K562 (cell line): ENCODE measurements at regions not wholly inside any gene's neighbourhood (a gene's known extent, or its start where the extent isn't known, plus 50 kb on each side); places are given as distances from the start of the nearest gene placed in this dataset.

ENCODE experiments used
- ARHGAP35 ChIP-seq: fragments of 450-650 bp; IDR thresholded peaks from 2 replicates; pipeline ENCODE4 v1.6.1; 2018; ENCODE audit not compliant: partially characterized antibody
- BCOR ChIP-seq: fragments of 450-650 bp; IDR thresholded peaks from 2 replicates; pipeline ENCODE4 v1.6.1; 2016
- E2F4 ChIP-seq: sonication (generic); formaldehyde crosslinking; IDR thresholded peaks from 2 replicates; pipeline ENCODE4 v1.8.0; 2022; ENCODE audit warnings: mild to moderate bottlenecking, low read depth, missing genetic modification reagents
- ELK3 ChIP-seq: fragments of 450-650 bp; formaldehyde crosslinking; IDR thresholded peaks from 2 replicates; pipeline ENCODE4 v1.4.0; 2020; ENCODE audit warnings: mild to moderate bottlenecking
- ETV1 ChIP-seq: fragments of 450-650 bp; conservative IDR thresholded peaks from 2 replicates; pipeline ENCODE4 v1.6.1; 2016; ENCODE audit warnings: missing genetic modification characterization, control low read depth, low read depth, missing compliant biosample characterization
- FIP1L1 ChIP-seq: fragments of 200-400 bp; formaldehyde crosslinking; IDR thresholded peaks from 2 replicates; pipeline ENCODE4 v1.6.1; 2018; ENCODE audit warnings: mild to moderate bottlenecking, low read depth, low read length; ENCODE audit not compliant: poor library complexity, severe bottlenecking
- FOXA1 ChIP-seq: fragments of 450-650 bp; IDR thresholded peaks from 2 replicates; pipeline ENCODE4 v1.6.1; 2016; ENCODE audit warnings: mild to moderate bottlenecking, borderline replicate concordance
- HNRNPK ChIP-seq: fragments of 200-400 bp; formaldehyde crosslinking; IDR thresholded peaks from one replicate; pipeline ENCODE4 v1.6.1; 2018; ENCODE audit warnings: mild to moderate bottlenecking, low read depth, low read length; ENCODE audit not compliant: poor library complexity, severe bottlenecking
- KLF10 ChIP-seq: fragments of 250-450 bp; sonication (Bioruptor Pico); IDR thresholded peaks from 2 replicates; pipeline ENCODE4 v1.6.1; 2021; ENCODE audit warnings: matching md5 sums
- MAFF ChIP-seq: IDR thresholded peaks from 2 replicates; pipeline ENCODE4 v1.6.1; 2012; ENCODE audit warnings: low read length, improper control_type of control experiment
- MEF2A ChIP-seq: IDR thresholded peaks from 2 replicates; pipeline ENCODE4 v1.6.1; 2011; ENCODE audit warnings: low read depth, mild to moderate bottlenecking, low read length, moderate library complexity; ENCODE audit not compliant: control insufficient read depth
- MIER1 ChIP-seq: fragments of 450-650 bp; IDR thresholded peaks from 2 replicates; pipeline ENCODE4 v1.6.1; 2016; ENCODE audit warnings: antibody characterized with exemption, mild to moderate bottlenecking, low read depth
- NKRF ChIP-seq: fragments of 450-650 bp; IDR thresholded peaks from 2 replicates; pipeline ENCODE4 v1.6.1; 2016; ENCODE audit warnings: borderline replicate concordance
- TCF7 ChIP-seq: sonication (generic); IDR thresholded peaks from 2 replicates; pipeline ENCODE4 v1.6.1; 2016; ENCODE audit warnings: antibody characterized with exemption, borderline replicate concordance
- U2AF1 ChIP-seq: fragments of 200-400 bp; formaldehyde crosslinking; optimal IDR thresholded peaks from 2 replicates; pipeline ENCODE3; 2017; ENCODE audit warnings: mild to moderate bottlenecking, low read depth, low read length, moderate library complexity
- WHSC1 ChIP-seq: IDR thresholded peaks from one replicate; pipeline ENCODE4 v1.6.1; 2012; ENCODE audit warnings: low read length, control low read depth, inconsistent platforms
- ZNF445 ChIP-seq: fragments of 250-450 bp; sonication (Bioruptor Pico); IDR thresholded peaks from 2 replicates; pipeline ENCODE4 v1.4.0; 2020; ENCODE audit warnings: low read depth, mild to moderate bottlenecking, moderate library complexity
- ZNF507 ChIP-seq: conservative IDR thresholded peaks from 2 replicates; pipeline ENCODE4 v1.6.1; 2017; ENCODE audit warnings: missing genetic modification characterization, missing compliant biosample characterization
- TF ChIP-seq, protein P1 (sequence below): fragments of 200-800 bp; sonication (Bioruptor generic); IDR thresholded peaks from 2 replicates; pipeline ENCODE4 v1.6.1; 2017; ENCODE audit warnings: missing genetic modification characterization, missing compliant biosample characterization
- TF ChIP-seq, protein P2 (sequence below): fragments of 200-800 bp; sonication (Bioruptor generic); IDR thresholded peaks from 2 replicates; pipeline ENCODE4 v1.6.1; 2017; ENCODE audit warnings: missing genetic modification characterization, missing compliant biosample characterization
- TF ChIP-seq, protein P3 (sequence below): sonication (generic); formaldehyde crosslinking; IDR thresholded peaks from 2 replicates; pipeline ENCODE4 v1.5.0; 2020; ENCODE audit warnings: missing genetic modification reagents

DNA sequence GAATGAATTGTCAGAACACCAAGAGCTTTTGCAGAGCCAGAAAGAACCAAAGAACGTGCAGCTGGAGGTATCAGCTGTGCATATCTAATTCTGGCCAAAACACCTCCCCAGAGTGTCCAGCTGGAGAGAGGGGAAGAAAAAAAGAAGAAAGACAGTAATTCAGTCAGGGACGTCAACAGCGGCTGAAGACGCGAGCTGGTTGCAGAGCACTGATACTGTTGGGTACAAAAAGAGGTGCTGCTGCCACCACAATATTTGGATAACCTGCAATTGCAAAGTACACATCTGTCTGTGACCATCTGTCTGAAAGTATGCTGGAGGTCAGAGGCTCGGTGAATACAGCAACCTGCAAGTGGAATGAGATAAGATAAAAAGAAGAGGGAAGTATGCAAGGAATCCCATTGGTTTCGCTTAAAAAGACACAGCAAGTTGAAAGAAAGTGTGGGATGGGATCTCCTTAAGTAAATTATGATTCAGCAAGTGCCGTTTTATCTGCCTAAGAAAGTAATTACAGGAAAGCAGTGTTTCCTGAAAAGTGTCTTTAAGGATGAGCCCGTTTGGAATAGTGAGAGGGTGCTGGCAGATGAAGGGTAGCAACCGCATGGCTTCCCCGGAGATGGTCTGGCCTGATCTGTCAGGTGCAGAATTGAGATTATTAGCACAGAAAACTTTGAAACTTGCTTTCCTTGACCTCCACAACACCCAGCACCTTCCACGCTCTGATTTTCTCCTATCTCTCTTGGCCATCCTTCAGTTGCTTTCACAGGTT lies 189.9 kb upstream of the PRDM1 start (continued):
- no peak for TF ChIP-seq NKRF
- TF ChIP-seq MAFF = peak; percentile 10; the same call in 1 of the 2 replicates
- TF ChIP-seq, protein P1, sequence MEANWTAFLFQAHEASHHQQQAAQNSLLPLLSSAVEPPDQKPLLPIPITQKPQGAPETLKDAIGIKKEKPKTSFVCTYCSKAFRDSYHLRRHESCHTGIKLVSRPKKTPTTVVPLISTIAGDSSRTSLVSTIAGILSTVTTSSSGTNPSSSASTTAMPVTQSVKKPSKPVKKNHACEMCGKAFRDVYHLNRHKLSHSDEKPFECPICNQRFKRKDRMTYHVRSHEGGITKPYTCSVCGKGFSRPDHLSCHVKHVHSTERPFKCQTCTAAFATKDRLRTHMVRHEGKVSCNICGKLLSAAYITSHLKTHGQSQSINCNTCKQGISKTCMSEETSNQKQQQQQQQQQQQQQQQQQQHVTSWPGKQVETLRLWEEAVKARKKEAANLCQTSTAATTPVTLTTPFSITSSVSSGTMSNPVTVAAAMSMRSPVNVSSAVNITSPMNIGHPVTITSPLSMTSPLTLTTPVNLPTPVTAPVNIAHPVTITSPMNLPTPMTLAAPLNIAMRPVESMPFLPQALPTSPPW = no peak
- TF ChIP-seq BCOR = peak; percentile 46; the same call in 1 of the 2 replicates
- TF ChIP-seq U2AF1 = no peak
- no peak for TF ChIP-seq ETV1
- TF ChIP-seq MEF2A = no peak
- no peak for TF ChIP-seq HNRNPK
- no peak for TF ChIP-seq FIP1L1
- no peak for TF ChIP-seq ARHGAP35
- TF ChIP-seq, protein P2, sequence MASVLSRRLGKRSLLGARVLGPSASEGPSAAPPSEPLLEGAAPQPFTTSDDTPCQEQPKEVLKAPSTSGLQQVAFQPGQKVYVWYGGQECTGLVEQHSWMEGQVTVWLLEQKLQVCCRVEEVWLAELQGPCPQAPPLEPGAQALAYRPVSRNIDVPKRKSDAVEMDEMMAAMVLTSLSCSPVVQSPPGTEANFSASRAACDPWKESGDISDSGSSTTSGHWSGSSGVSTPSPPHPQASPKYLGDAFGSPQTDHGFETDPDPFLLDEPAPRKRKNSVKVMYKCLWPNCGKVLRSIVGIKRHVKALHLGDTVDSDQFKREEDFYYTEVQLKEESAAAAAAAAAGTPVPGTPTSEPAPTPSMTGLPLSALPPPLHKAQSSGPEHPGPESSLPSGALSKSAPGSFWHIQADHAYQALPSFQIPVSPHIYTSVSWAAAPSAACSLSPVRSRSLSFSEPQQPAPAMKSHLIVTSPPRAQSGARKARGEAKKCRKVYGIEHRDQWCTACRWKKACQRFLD = peak; percentile 86
- TF ChIP-seq TCF7 = no peak
- no peak for TF ChIP-seq MIER1
- 0 out of 2 replicates have a peak, but pooled peaks have one; percentile 44 for TF ChIP-seq FOXA1
- no peak for TF ChIP-seq E2F4
- no peak for TF ChIP-seq WHSC1
- TF ChIP-seq, protein P3, sequence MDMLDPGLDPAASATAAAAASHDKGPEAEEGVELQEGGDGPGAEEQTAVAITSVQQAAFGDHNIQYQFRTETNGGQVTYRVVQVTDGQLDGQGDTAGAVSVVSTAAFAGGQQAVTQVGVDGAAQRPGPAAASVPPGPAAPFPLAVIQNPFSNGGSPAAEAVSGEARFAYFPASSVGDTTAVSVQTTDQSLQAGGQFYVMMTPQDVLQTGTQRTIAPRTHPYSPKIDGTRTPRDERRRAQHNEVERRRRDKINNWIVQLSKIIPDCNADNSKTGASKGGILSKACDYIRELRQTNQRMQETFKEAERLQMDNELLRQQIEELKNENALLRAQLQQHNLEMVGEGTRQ (CRISPR knock-in tag) = no peak
- TF ChIP-seq ELK3 (CRISPR knock-in tag) = no peak
- no peak for TF ChIP-seq KLF10 (CRISPR knock-in tag)
- TF ChIP-seq ZNF445 (CRISPR knock-in tag) = no peak
- no peak for TF ChIP-seq ZNF507 (tag)
